Natural killer cell (primary cell): ENCODE measurements at regions not wholly inside any gene's neighbourhood (a gene's known extent, or its start where the extent isn't known, plus 50 kb on each side); places are given as distances from the start of the nearest gene placed in this dataset.

Experiments used
- ATAC-seq, 3 donors: fragments of 150-1000 bp in 2 of 3; fragments of 200-7000 bp in 1 of 3; cut with Tn5 transposase; 1 replicate in 1 of 3; 2 replicates in 2 of 3; pipeline ENCODE4 v1.10.0; 2021; ENCODE audit warnings: mild to moderate bottlenecking in 2 of 3, moderate library complexity in 2 of 3
- DNase-seq, 2 donors: peaks; one replicate each; pipeline versions ENCODE4 v3.0.0 to v3.0.0-alpha.2; 2013 to 2021; ENCODE audit warnings: mixed read lengths in 1 of 2
- H3K27ac ChIP-seq: one replicate; pipeline ENCODE4 v1.5.1; 2013; ENCODE audit warnings: mild to moderate bottlenecking, low read length
- H3K27me3 ChIP-seq: one replicate; pipeline ENCODE4 v1.6.1; 2013; ENCODE audit warnings: low read length; ENCODE audit not compliant: control insufficient read depth, insufficient read depth
- H3K36me3 ChIP-seq: one replicate; pipeline ENCODE4 v1.6.1; 2013; ENCODE audit warnings: low read length; ENCODE audit not compliant: control insufficient read depth, insufficient read depth
- H3K4me1 ChIP-seq: one replicate; pipeline ENCODE4 v1.6.1; 2013; ENCODE audit warnings: low read length; ENCODE audit not compliant: control insufficient read depth, insufficient read depth
- H3K4me3 ChIP-seq: one replicate; pipeline ENCODE4 v1.5.1; 2013; ENCODE audit warnings: low read length
- H3K9me3 ChIP-seq: one replicate; pipeline ENCODE4 v1.6.1; 2013; ENCODE audit warnings: low read length; ENCODE audit not compliant: control insufficient read depth, insufficient read depth
- H3K27ac Mint-ChIP-seq, 2 donors: one replicate each; pipeline ENCODE4 v1.8.0; 2022; ENCODE audit warnings: mild to moderate bottlenecking in 2 of 2, mixed read lengths in 2 of 2, moderate library complexity in 1 of 2
- H3K27me3 Mint-ChIP-seq, 2 donors: one replicate each; pipeline ENCODE4 v1.8.0; 2022; ENCODE audit warnings: low read depth in 2 of 2, mixed read lengths in 2 of 2
- H3K36me3 Mint-ChIP-seq: one replicate; pipeline ENCODE4 v1.8.0; 2022; ENCODE audit warnings: mixed read lengths
- H3K4me1 Mint-ChIP-seq, 2 donors: one replicate each; pipeline ENCODE4 v1.8.0; 2022; ENCODE audit warnings: mixed read lengths in 2 of 2
- H3K4me3 Mint-ChIP-seq: one replicate; pipeline ENCODE4 v1.8.0; 2022; ENCODE audit warnings: mild to moderate bottlenecking, moderate library complexity, mixed read lengths
- H3K9me3 Mint-ChIP-seq, 2 donors: one replicate each; pipeline ENCODE4 v1.8.0; 2022; ENCODE audit warnings: mixed read lengths in 2 of 2
- CTCF ChIP-seq: fragments of 200-600 bp; IDR thresholded peaks from one replicate; pipeline ENCODE4 v1.8.0; 2022; ENCODE audit warnings: antibody characterized with exemption
- WGBS: methylation state at CpG from one replicate; pipeline ENCODE4 v1.1.7; 2013; ENCODE audit warnings: missing lambda C conversion rate; ENCODE audit not compliant: insufficient coverage; 5-methylcytosine and 5-hydroxymethylcytosine counted together
- intact Hi-C: fragments of 100-400 bp; cut with micrococcal nuclease; formaldehyde crosslinking; loops from one replicate; pipeline ENCODE4 v1.14.2; 2022

DNA sequence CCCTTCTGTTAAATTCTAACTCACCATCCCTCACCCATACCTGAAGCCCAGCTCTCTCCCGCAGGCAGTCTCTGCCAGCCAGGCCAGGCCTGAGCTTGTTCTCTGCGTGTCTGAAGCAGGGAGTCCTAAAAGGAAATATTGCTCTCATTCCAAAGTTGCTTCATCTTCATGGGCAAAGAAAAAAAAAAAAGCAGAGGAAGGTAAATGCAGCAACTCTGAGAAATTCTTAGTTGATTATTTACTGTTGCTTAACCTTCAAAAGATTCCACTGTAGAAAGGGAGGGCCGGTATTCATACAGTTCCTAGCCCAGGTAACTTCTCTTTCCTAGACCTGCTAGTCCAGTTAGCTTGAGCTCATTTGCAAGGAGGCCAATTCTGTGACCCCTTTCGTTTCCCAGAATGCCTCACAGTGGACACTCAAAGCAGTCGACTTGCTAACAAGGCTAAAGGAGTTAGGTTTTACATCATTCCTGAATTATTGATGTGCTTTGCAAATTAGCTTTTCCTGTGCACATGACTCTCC is 193.5 kb upstream of the EEA1 start:
- Histone ChIP-seq H3K27ac (no peak overlapping the region), H3K9me3 (no peaks in the 10 kb centered on the region), H3K4me3 (no peak overlapping the region), H3K36me3 (no peaks in the 10 kb centered on the region), H3K4me1 (peaks cover 3% of the 10 kb centered on the region), H3K27me3 (no peaks in the 10 kb centered on the region)
- Mint-ChIP-seq H3K27me3 (peaks cover 4 to 12% of the 10 kb centered on the region in 2 donors), H3K4me1 (no peaks in the 10 kb centered on the region), H3K9me3 (no peaks in the 10 kb centered on the region), H3K4me3 (no peak overlapping the region), H3K36me3 (no peaks in the 10 kb centered on the region), H3K27ac (no peak overlapping the region)
- DNase-seq (no peak), ATAC-seq (no peak)
- intact Hi-C loops, result no loop called here
- WGBS, result 74% methylated on average over 5 of the region's 5 CpGs
- TF ChIP-seq CTCF, result no peak

DNA sequence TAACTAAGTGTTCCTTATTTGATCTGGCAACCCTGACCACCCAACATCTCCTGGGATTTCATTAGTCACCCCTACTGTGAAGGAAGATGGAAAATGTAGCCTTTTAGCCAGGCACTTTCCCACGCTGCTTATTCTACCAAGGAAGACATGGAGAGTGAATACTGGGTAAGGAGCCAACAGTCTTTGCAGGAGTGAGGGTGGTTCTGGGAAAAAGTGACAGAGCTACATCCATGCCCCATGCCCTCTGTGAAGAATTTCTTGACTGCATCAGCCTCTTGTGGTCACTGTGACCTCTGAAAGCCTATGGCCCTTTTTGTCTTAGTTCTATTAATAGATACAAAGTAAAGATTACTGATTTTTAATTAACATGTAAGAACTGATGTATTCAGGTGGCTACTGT is 196.0 kb upstream of the EEA1 start:
- Mint-ChIP-seq H3K4me3 (no peak overlapping the region), H3K27me3 (no peaks in the 10 kb centered on the region), H3K36me3 (no peaks in the 10 kb centered on the region), H3K27ac (no peak overlapping the region), H3K9me3 (no peaks in the 10 kb centered on the region), H3K4me1 (no peaks in the 10 kb centered on the region)
- intact Hi-C loops, result no loop called here
- no peak for TF ChIP-seq CTCF
- ATAC-seq (no peak), DNase-seq (no peak)
- H3K27ac ChIP-seq, result no peak overlapping the region
- H3K4me3 ChIP-seq, result no peak overlapping the region
- 100% methylated on average over 1 of the region's 1 CpG for WGBS
- H3K27me3 ChIP-seq, result no peaks in the 10 kb centered on the region
- no peaks in the 10 kb centered on the region for H3K9me3 ChIP-seq
- H3K4me1 ChIP-seq, result peaks cover 3% of the 10 kb centered on the region
- H3K36me3 ChIP-seq, result no peaks in the 10 kb centered on the region

- H3K9me3 ChIP-seq, result no peaks in the 10 kb centered on the region
- H3K27me3 ChIP-seq, result no peaks in the 10 kb centered on the region
- no peak overlapping the region for H3K27ac Mint-ChIP-seq
- DNase-seq (no peak), ATAC-seq (no peak)
- H3K4me3 Mint-ChIP-seq, result no peak overlapping the region
- no peak overlapping the region for H3K27ac ChIP-seq
- no peaks in the 10 kb centered on the region for H3K36me3 Mint-ChIP-seq
- no peaks in the 10 kb centered on the region for H3K27me3 Mint-ChIP-seq
- 57% methylated on average over 2 of the region's 2 CpGs for WGBS
- H3K36me3 ChIP-seq, result no peaks in the 10 kb centered on the region
- H3K4me1 ChIP-seq, result peaks cover 3% of the 10 kb centered on the region
- TF ChIP-seq CTCF, result no peak
- H3K9me3 Mint-ChIP-seq, result no peaks in the 10 kb centered on the region
- intact Hi-C loops, result no loop called here
- H3K4me3 ChIP-seq, result no peak overlapping the region
- H3K4me1 Mint-ChIP-seq, result peaks cover 0 to 7% of the 10 kb centered on the region in 2 donors
Measured at GRCh38 chr12:93126069-93126474, 197.0 kb upstream of the EEA1 start.

GRCh38 chr12:93127107-93127560 is 198.0 kb upstream of the EEA1 start:
- intact Hi-C loops, result no loop called here
- H3K4me3 Mint-ChIP-seq, result no peak overlapping the region
- DNase-seq, result no peak
- H3K36me3 ChIP-seq, result no peaks in the 10 kb centered on the region
- no peak for ATAC-seq
- H3K27ac Mint-ChIP-seq, result no peak overlapping the region
- peaks cover 3% of the 10 kb centered on the region for H3K4me1 ChIP-seq
- no peaks in the 10 kb centered on the region for H3K27me3 ChIP-seq
- 91% methylated on average over 7 of the region's 7 CpGs for WGBS
- no peak overlapping the region for H3K4me3 ChIP-seq
- no peaks in the 10 kb centered on the region for H3K9me3 ChIP-seq
- no peak overlapping the region for H3K27ac ChIP-seq
- no peaks in the 10 kb centered on the region for H3K36me3 Mint-ChIP-seq
- H3K9me3 Mint-ChIP-seq, result no peaks in the 10 kb centered on the region
- TF ChIP-seq CTCF, result no peak
- H3K4me1 Mint-ChIP-seq, result peaks cover 0 to 7% of the 10 kb centered on the region in 2 donors
- no peaks in the 10 kb centered on the region for H3K27me3 Mint-ChIP-seq
